ENCODE measurements at regions not wholly inside any gene's neighbourhood (a gene's known extent, or its start where the extent isn't known, plus 50 kb on each side); places are given as distances from the start of the nearest gene placed in this dataset.
"Not testable (repeated sequence)": the region's sequence is repeated elsewhere in the genome, so short reads cannot be mapped to it uniquely, and the experiment has no call there.

- no peak for DNase-seq (ENCODE audit: low read depth)
- no peak overlapping the region for H3K4me3 ChIP-seq (ENCODE audit: low read depth, low read length)
- no peak for TF ChIP-seq CTCF (IDR thresholded peaks at IDR 0.05; ENCODE audit: insufficient read depth, low read depth, low read length)
These were observed 175.6 kb upstream of the GALNT15 start for GRCh38 chr3:15998911-15999310.

- no peak for DNase-seq (ENCODE audit: low read depth)
- H3K4me3 ChIP-seq (ENCODE audit: low read depth, low read length): no peak overlapping the region
- TF ChIP-seq CTCF (IDR thresholded peaks at IDR 0.05; ENCODE audit: insufficient read depth, low read depth, low read length): no peak
These were observed 169.7 kb upstream of the GALNT15 start for GRCh38 chr3:16004812-16005211.

GRCh38 chr3:16011376-16011775 is 163.1 kb upstream of the GALNT15 start:
- TF ChIP-seq CTCF (IDR thresholded peaks at IDR 0.05; ENCODE audit: insufficient read depth, low read depth, low read length): no peak
- H3K4me3 ChIP-seq (ENCODE audit: low read depth, low read length): no peak overlapping the region
- no peak for DNase-seq (ENCODE audit: low read depth)

GRCh38 chr3:16012086-16012485 is 162.4 kb upstream of the GALNT15 start:
- no peak for TF ChIP-seq CTCF (IDR thresholded peaks at IDR 0.05; ENCODE audit: insufficient read depth, low read depth, low read length)
- DNase-seq (ENCODE audit: low read depth): no peak
- H3K4me3 ChIP-seq (ENCODE audit: low read depth, low read length): no peak overlapping the region

GRCh38 chr3:16013568-16013967 is 160.9 kb upstream of the GALNT15 start:
- no peak for DNase-seq (ENCODE audit: low read depth)
- H3K4me3 ChIP-seq (ENCODE audit: low read depth, low read length): no peak overlapping the region
- no peak for TF ChIP-seq CTCF (IDR thresholded peaks at IDR 0.05; ENCODE audit: insufficient read depth, low read depth, low read length)

GRCh38 chr3:16021801-16022200 is 152.7 kb upstream of the GALNT15 start:
- DNase-seq (ENCODE audit: low read depth); H3K4me3 ChIP-seq (ENCODE audit: low read depth, low read length): not testable (repeated sequence)

GRCh38 chr3:16023881-16024280 is 150.6 kb upstream of the GALNT15 start:
- not testable (repeated sequence) for DNase-seq (ENCODE audit: low read depth); H3K4me3 ChIP-seq (ENCODE audit: low read depth, low read length)

GRCh38 chr3:16024548-16024947 is 149.9 kb upstream of the GALNT15 start:
- TF ChIP-seq CTCF (IDR thresholded peaks at IDR 0.05; ENCODE audit: insufficient read depth, low read depth, low read length): no peak

More at GRCh38 chr3:16024548-16024947, 149.9 kb upstream of the GALNT15 start:
- DNase-seq (ENCODE audit: low read depth): no peak
- no peak overlapping the region for H3K4me3 ChIP-seq (ENCODE audit: low read depth, low read length)

Data from fibroblast of villous mesenchyme (primary cell).